ENCODE measurements at regions not wholly inside any gene's neighbourhood (a gene's known extent, or its start where the extent isn't known, plus 50 kb on each side); places are given as distances from the start of the nearest gene placed in this dataset.

DNA sequence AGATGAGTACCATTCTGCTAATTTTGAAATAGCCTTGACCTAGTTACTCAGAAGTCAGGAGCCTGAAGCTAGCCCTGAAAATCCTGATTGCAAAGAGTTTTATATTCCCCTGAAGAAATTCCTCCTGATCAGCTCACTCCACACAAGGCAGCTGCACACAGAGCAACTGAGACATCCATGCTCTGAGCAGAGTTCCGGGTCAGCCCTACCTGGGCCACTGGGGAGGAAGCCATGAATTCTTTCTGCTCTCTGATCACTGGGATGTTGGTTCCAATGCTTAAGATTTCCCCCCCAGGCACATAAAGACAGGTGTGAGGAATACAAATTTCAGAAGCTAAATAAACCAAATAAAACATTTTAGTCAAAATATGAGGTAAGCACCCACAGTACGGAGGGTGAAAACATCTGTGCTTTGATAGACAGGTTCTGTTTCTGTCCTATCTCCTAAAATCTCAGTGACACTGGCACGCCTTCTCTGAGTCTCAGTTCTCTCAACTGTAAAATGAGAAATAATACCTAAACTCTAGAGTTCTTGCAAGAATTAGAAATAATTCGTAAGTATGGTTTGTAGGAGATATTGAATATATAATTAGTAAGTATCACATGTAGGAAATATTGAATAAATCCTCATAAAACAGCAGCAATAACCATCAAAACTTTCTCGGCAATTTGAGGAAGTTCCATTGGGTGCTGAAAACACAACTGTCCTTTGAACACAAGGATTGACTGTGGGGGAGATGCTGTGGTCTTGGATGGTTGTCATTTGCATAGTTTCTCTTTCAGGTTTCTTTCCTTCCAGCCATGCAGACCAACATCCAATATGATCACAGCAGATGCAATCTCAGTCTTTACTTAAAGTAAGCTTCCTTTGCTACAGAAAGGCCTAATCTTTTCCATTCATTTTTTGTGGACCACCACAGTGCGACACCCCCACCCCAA lies 133.0 kb upstream of the TNS3 start:
- no peak for ATAC-seq (ENCODE audit: insufficient read depth, low FRiP score)
- H3K4me1 ChIP-seq (ENCODE audit: control insufficient read depth in 5 of 5, insufficient read depth in 5 of 5, low read length in 5 of 5) = peaks cover 0 to 7% (median 0%) of the 10 kb centered on the region in 5 donors
- no peak overlapping the region for H3K4me3 ChIP-seq
- H3K27ac ChIP-seq (ENCODE audit: low read depth in 1 of 2, low read length in 1 of 2) = no peak overlapping the region
- no peak for DNase-seq
- H3K9me3 ChIP-seq (ENCODE audit: control insufficient read depth in 4 of 4, insufficient read depth in 3 of 4, low read length in 3 of 4) = peaks cover 0 to 2% (median 0%) of the 10 kb centered on the region in 4 donors
- no peaks in the 10 kb centered on the region for H3K27me3 ChIP-seq (ENCODE audit: control insufficient read depth in 3 of 3, insufficient read depth in 3 of 3, low read length in 2 of 3)
- H3K36me3 ChIP-seq (ENCODE audit: control insufficient read depth in 4 of 4, insufficient read depth in 4 of 4, low read length in 4 of 4) = no peaks in the 10 kb centered on the region
- no peak overlapping the region for H3K9ac ChIP-seq (ENCODE audit: insufficient read depth in 1 of 2, low read length in 2 of 2)
- TF ChIP-seq, protein P1, sequence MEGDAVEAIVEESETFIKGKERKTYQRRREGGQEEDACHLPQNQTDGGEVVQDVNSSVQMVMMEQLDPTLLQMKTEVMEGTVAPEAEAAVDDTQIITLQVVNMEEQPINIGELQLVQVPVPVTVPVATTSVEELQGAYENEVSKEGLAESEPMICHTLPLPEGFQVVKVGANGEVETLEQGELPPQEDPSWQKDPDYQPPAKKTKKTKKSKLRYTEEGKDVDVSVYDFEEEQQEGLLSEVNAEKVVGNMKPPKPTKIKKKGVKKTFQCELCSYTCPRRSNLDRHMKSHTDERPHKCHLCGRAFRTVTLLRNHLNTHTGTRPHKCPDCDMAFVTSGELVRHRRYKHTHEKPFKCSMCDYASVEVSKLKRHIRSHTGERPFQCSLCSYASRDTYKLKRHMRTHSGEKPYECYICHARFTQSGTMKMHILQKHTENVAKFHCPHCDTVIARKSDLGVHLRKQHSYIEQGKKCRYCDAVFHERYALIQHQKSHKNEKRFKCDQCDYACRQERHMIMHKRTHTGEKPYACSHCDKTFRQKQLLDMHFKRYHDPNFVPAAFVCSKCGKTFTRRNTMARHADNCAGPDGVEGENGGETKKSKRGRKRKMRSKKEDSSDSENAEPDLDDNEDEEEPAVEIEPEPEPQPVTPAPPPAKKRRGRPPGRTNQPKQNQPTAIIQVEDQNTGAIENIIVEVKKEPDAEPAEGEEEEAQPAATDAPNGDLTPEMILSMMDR (IDR thresholded peaks at IDR 0.05; ENCODE audit: control extremely low read depth, extremely low read depth) = no peak
- WGBS, 2 donors = 78% methylated on average over 6 of the region's 6 CpGs

DNA sequence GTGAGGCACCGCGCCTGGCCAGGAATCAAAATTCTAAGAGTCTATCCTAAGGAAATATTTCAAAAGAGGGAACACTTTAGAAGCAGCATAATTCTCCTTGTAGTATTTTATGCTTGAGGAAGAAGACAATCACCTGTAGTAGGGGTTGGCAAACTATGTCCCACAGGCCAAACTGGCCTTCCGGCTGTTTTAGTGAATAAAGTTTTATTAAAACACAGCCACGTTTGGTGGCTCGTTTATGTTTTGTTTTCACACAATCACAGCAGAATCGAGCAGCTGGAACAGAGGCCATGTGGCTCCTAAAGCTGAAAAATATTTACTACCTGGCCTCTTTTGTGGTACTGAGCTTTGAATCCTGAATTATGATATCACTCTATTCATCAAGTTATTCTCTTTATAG lies 131.7 kb upstream of the TNS3 start:
- WGBS, 2 donors = 89 to 91% methylated on average over 6 of the region's 6 CpGs
- H3K4me1 ChIP-seq (ENCODE audit: control insufficient read depth in 5 of 5, insufficient read depth in 5 of 5, low read length in 5 of 5) = no peaks in the 10 kb centered on the region
- no peaks in the 10 kb centered on the region for H3K27me3 ChIP-seq (ENCODE audit: control insufficient read depth in 3 of 3, insufficient read depth in 3 of 3, low read length in 2 of 3)

DNA sequence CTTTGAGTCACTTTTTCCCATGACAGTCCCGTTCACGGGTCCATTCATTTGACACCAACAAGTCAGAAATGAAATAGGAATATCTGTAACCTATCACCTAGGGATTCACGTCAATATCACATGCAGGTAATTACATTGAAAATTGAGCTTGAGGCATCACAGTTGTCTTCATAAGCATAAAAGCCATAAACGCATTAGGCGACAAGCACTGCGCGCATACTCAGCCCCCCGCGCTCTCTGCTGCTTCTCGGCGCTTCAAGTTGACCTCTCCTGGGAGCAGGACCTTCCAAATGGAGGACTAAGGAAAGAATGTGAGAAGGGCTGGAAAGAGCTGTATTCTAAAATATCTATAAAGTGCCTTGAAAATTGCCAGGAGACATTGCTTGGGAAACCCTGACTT lies 130.5 kb upstream of the TNS3 start:
- Histone ChIP-seq H3K9ac (ENCODE audit: insufficient read depth in 1 of 2, low read length in 2 of 2) (no peak overlapping the region), H3K9me3 (ENCODE audit: control insufficient read depth in 4 of 4, insufficient read depth in 3 of 4, low read length in 3 of 4) (peaks cover 0 to 2% (median 0%) of the 10 kb centered on the region in 4 donors), H3K27ac (ENCODE audit: low read depth in 1 of 2, low read length in 1 of 2) (no peak overlapping the region), H3K27me3 (ENCODE audit: control insufficient read depth in 3 of 3, insufficient read depth in 3 of 3, low read length in 2 of 3) (no peaks in the 10 kb centered on the region), H3K4me3 (no peak overlapping the region), H3K4me1 (ENCODE audit: control insufficient read depth in 5 of 5, insufficient read depth in 5 of 5, low read length in 5 of 5) (no peaks in the 10 kb centered on the region), H3K36me3 (ENCODE audit: control insufficient read depth in 4 of 4, insufficient read depth in 4 of 4, low read length in 4 of 4) (no peaks in the 10 kb centered on the region)
- 86 to 95% methylated on average over 11 of the region's 11 CpGs for WGBS, 2 donors
- TF ChIP-seq, protein P1 (IDR thresholded peaks at IDR 0.05; ENCODE audit: control extremely low read depth, extremely low read depth) = no peak
- ATAC-seq (ENCODE audit: insufficient read depth, low FRiP score) = no peak
- DNase-seq = no peak

More for the DNA sequence above, 131.7 kb upstream of the TNS3 start:
- DNase-seq (no peak), ATAC-seq (ENCODE audit: insufficient read depth, low FRiP score) (no peak)
- TF ChIP-seq, protein P1 (IDR thresholded peaks at IDR 0.05; ENCODE audit: control extremely low read depth, extremely low read depth) = no peak
- Histone ChIP-seq H3K9ac (ENCODE audit: insufficient read depth in 1 of 2, low read length in 2 of 2) (no peak overlapping the region), H3K9me3 (ENCODE audit: control insufficient read depth in 4 of 4, insufficient read depth in 3 of 4, low read length in 3 of 4) (peaks cover 0 to 2% (median 0%) of the 10 kb centered on the region in 4 donors), H3K36me3 (ENCODE audit: control insufficient read depth in 4 of 4, insufficient read depth in 4 of 4, low read length in 4 of 4) (no peaks in the 10 kb centered on the region), H3K4me3 (no peak overlapping the region), H3K27ac (ENCODE audit: low read depth in 1 of 2, low read length in 1 of 2) (no peak overlapping the region)

Data from lung (tissue), 11 donors.